Parathyroid adenoma (tissue), 2 donors: ENCODE measurements at regions not wholly inside any gene's neighbourhood (a gene's known extent, or its start where the extent isn't known, plus 50 kb on each side); places are given as distances from the start of the nearest gene placed in this dataset.
"Not testable (repeated sequence)": the region's sequence is repeated elsewhere in the genome, so short reads cannot be mapped to it uniquely, and the experiment has no call there.

Experiments
- H2AFZ ChIP-seq: fragments of 300-600 bp; sonication (generic); one replicate; pipeline ENCODE4 v1.7.0; 2017; ENCODE audit warnings: antibody characterized with exemption, mild to moderate bottlenecking
- H3K27ac ChIP-seq: fragments of 300-600 bp; sonication (generic); one replicate; pipeline ENCODE4 v1.7.0; 2017
- H3K27me3 ChIP-seq: fragments of 300-600 bp; sonication (generic); one replicate; pipeline ENCODE4 v1.7.0; 2017; ENCODE audit warnings: low read length; ENCODE audit not compliant: control insufficient read depth, insufficient read depth
- H3K36me3 ChIP-seq: fragments of 300-600 bp; sonication (generic); one replicate; pipeline ENCODE4 v1.7.0; 2017; ENCODE audit warnings: low read length; ENCODE audit not compliant: control insufficient read depth, insufficient read depth
- H3K4me1 ChIP-seq: fragments of 300-600 bp; sonication (generic); one replicate; pipeline ENCODE4 v1.7.0; 2017; ENCODE audit warnings: control low read depth
- H3K4me2 ChIP-seq: fragments of 300-600 bp; sonication (generic); one replicate; pipeline ENCODE4 v1.7.0; 2017; ENCODE audit warnings: low read length
- H3K4me3 ChIP-seq: fragments of 300-600 bp; sonication (generic); one replicate; pipeline ENCODE4 v1.7.0; 2017; ENCODE audit warnings: low read depth, low read length
- H3K79me2 ChIP-seq: fragments of 300-600 bp; sonication (generic); one replicate; pipeline ENCODE4 v1.7.0; 2017; ENCODE audit warnings: control low read depth
- H3K9ac ChIP-seq: fragments of 300-600 bp; sonication (generic); one replicate; pipeline ENCODE4 v1.7.0; 2017; ENCODE audit warnings: mild to moderate bottlenecking
- H3K9me3 ChIP-seq: fragments of 300-600 bp; sonication (generic); one replicate; pipeline ENCODE4 v1.7.0; 2017; ENCODE audit warnings: low read length; ENCODE audit not compliant: control insufficient read depth
- CTCF ChIP-seq: fragments of 300-600 bp; sonication (generic); IDR thresholded peaks from one replicate; pipeline ENCODE4 v1.7.0; 2017; ENCODE audit warnings: antibody characterized with exemption, mild to moderate bottlenecking
- donor health status: primary hyperparathyroidism.

- H3K27ac ChIP-seq: no peak overlapping the region
- no peak overlapping the region for H3K4me3 ChIP-seq
- H3K27me3 ChIP-seq: no peaks in the 10 kb centered on the region
- H3K4me1 ChIP-seq: no peaks in the 10 kb centered on the region
- H3K4me2 ChIP-seq: no peak overlapping the region
- no peaks in the 10 kb centered on the region for H3K36me3 ChIP-seq
- no peaks in the 10 kb centered on the region for H3K9me3 ChIP-seq
- H3K9ac ChIP-seq: no peak overlapping the region
- TF ChIP-seq CTCF: no peak
- no peak overlapping the region for H2AFZ ChIP-seq
- no peaks in the 10 kb centered on the region for H3K79me2 ChIP-seq
Measured at GRCh38 chr1:166384948-166385347, 218.1 kb upstream of the FAM78B start.

DNA sequence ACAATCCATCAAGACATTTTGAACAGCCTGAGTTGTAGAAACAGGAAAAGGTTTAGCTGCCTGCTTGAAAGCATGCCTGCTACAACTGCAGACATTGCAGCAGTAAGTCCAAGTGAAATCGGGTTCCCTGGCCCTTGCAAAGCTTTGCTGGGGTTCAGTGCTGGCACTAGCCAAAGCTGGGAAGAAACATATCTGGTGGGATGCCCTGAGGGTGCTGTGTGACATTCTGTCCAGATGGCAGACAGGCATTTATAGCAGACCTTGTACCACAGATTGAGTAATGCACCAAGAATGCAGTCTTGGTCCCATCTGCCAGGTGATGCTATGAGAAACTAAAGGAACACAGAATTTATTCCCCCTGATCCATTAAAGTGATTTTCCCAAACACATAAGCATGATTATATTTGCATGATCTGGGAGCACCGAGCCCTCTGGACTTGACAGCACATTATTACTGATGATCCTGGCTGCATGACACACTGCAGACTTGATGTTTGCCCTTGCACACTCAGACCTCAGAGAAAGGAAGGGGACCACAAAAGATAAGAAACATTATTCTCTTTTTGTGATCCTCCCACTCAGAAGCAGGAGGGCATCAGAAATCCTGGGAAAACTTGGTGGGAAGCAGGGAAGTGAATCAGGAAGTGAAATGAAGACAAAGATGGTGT, 223.7 kb upstream of the FAM78B start:
- H3K4me3 ChIP-seq: no peak overlapping the region
- no peak overlapping the region for H3K27ac ChIP-seq
- no peaks in the 10 kb centered on the region for H3K9me3 ChIP-seq
- no peak overlapping the region for H3K9ac ChIP-seq
- H2AFZ ChIP-seq: no peak overlapping the region
- H3K4me2 ChIP-seq: no peak overlapping the region
- TF ChIP-seq CTCF: no peak
- H3K36me3 ChIP-seq: no peaks in the 10 kb centered on the region
- H3K4me1 ChIP-seq: no peaks in the 10 kb centered on the region
- H3K79me2 ChIP-seq: no peaks in the 10 kb centered on the region
- H3K27me3 ChIP-seq: no peaks in the 10 kb centered on the region

DNA sequence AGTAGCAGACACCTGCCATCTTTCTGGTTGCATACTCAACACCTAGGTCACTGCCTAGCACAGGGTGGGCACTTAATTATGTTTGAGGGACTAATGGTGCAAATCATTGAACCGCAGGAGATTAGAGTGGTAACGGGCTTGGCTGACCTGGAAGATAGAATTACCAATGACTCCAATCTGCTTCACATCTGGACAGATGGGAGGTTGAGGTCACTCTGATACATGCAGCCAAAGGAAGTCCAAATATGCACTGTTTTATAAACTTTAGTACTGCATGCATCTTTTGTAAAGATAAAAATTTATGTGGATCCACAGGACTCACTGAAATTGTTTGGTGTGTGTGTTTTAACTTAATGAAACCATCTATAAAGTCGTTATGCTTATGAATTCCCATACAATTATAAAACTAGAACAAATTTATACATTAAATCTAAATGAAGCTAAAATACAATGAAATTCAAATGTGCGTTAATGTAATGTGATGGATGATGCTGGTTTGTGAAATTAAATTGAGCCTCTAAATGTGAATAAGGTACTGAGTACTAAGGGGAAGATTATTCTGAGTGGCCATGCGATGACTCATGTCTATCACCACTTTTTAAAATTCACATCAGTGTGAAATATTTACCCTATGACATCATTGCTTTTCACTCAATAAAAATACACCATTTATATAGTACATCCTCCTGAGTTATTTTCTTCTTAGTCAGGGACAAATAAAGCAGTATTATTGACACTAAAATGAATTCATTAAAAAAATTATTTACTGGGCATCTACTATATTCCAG, 224.7 kb upstream of the FAM78B start:
- no peaks in the 10 kb centered on the region for H3K79me2 ChIP-seq
- no peak overlapping the region for H3K9ac ChIP-seq
- no peaks in the 10 kb centered on the region for H3K36me3 ChIP-seq
- H3K4me2 ChIP-seq: no peak overlapping the region
- H3K9me3 ChIP-seq: no peaks in the 10 kb centered on the region
- H2AFZ ChIP-seq: no peak overlapping the region
- H3K27me3 ChIP-seq: no peaks in the 10 kb centered on the region
- no peak overlapping the region for H3K4me3 ChIP-seq
- H3K4me1 ChIP-seq: no peaks in the 10 kb centered on the region
- no peak for TF ChIP-seq CTCF
- H3K27ac ChIP-seq: no peak overlapping the region

GRCh38 chr1:166395729-166396128, 228.9 kb upstream of the FAM78B start:
- TF ChIP-seq CTCF: no peak
- H3K27me3 ChIP-seq: no peaks in the 10 kb centered on the region
- no peak overlapping the region for H3K9ac ChIP-seq
- H3K27ac ChIP-seq: no peak overlapping the region
- no peaks in the 10 kb centered on the region for H3K9me3 ChIP-seq
- no peak overlapping the region for H3K4me3 ChIP-seq
- H2AFZ ChIP-seq: no peak overlapping the region
- H3K4me2 ChIP-seq: no peak overlapping the region
- H3K79me2 ChIP-seq: no peaks in the 10 kb centered on the region
- H3K36me3 ChIP-seq: no peaks in the 10 kb centered on the region
- H3K4me1 ChIP-seq: no peaks in the 10 kb centered on the region

GRCh38 chr1:166409253-166410082, 242.7 kb upstream of the FAM78B start:
- not testable (repeated sequence) for H3K9me3 ChIP-seq, H3K9ac ChIP-seq, H3K4me3 ChIP-seq, H3K4me2 ChIP-seq, H3K27me3 ChIP-seq, H3K4me1 ChIP-seq, H3K36me3 ChIP-seq, H3K79me2 ChIP-seq
- Histone ChIP-seq H2AFZ (peak overlapping the region; percentile 58), H3K27ac (peak overlapping the region; percentile 36)
